GM12878 (cell line): ENCODE measurements at regions not wholly inside any gene's neighbourhood (a gene's known extent, or its start where the extent isn't known, plus 50 kb on each side); places are given as distances from the start of the nearest gene placed in this dataset.

Experiments
- FOXM1 ChIP-seq: IDR thresholded peaks from 2 replicates; pipeline ENCODE4 v1.6.1; 2012; ENCODE audit warnings: low read depth, mild to moderate bottlenecking, inconsistent platforms, low read length, moderate library complexity
- IRF4 ChIP-seq: IDR thresholded peaks from 2 replicates; pipeline ENCODE4 v1.6.1; 2011; ENCODE audit warnings: low read depth, low read length
- JUNB ChIP-seq: IDR thresholded peaks from 2 replicates; pipeline ENCODE4 v1.6.1; 2016; ENCODE audit warnings: antibody characterized with exemption, mild to moderate bottlenecking
- MYB ChIP-seq: fragments of 150-350 bp; IDR thresholded peaks from 2 replicates; pipeline ENCODE4 v1.6.1; 2014; ENCODE audit warnings: mild to moderate bottlenecking, low read depth, low read length, borderline replicate concordance
- NBN ChIP-seq: fragments of 450-650 bp; IDR thresholded peaks from 2 replicates; pipeline ENCODE4 v1.6.1; 2016
- NFXL1 ChIP-seq: fragments of 450-650 bp; IDR thresholded peaks from 2 replicates; pipeline ENCODE4 v1.6.1; 2017; ENCODE audit warnings: antibody characterized with exemption, mild to moderate bottlenecking, borderline replicate concordance
- NFYA ChIP-seq: IDR thresholded peaks from 2 replicates; pipeline ENCODE4 v1.6.1; 2011; ENCODE audit warnings: low read depth, mild to moderate bottlenecking, low read length, improper control_type of control experiment, borderline replicate concordance
- NRF1 ChIP-seq: conservative IDR thresholded peaks from 2 replicates; pipeline ENCODE4 v1.6.1; 2011; ENCODE audit warnings: mild to moderate bottlenecking, low read depth, low read length, improper control_type of control experiment
- RAD21 ChIP-seq: IDR thresholded peaks from 2 replicates; pipeline ENCODE4 v1.6.1; 2011; ENCODE audit warnings: mild to moderate bottlenecking, low read depth, low read length, moderate library complexity; ENCODE audit not compliant: insufficient read depth
- RB1 ChIP-seq: fragments of 450-650 bp; formaldehyde crosslinking; IDR thresholded peaks from 2 replicates; pipeline ENCODE4 v1.6.1; 2017; ENCODE audit warnings: mild to moderate bottlenecking, borderline replicate concordance
- RFX5 ChIP-seq: IDR thresholded peaks from 2 replicates; pipeline ENCODE4 v1.6.1; 2011; ENCODE audit warnings: low read depth, low read length, improper control_type of control experiment
- SIN3A ChIP-seq: IDR thresholded peaks from 2 replicates; pipeline ENCODE4 v1.6.1; 2012; ENCODE audit warnings: low read depth, low read length, improper control_type of control experiment
- SIX5 ChIP-seq: IDR thresholded peaks from 2 replicates; pipeline ENCODE4 v1.6.1; 2011; ENCODE audit warnings: mild to moderate bottlenecking, low read depth, low read length, moderate library complexity; ENCODE audit not compliant: severe bottlenecking
- SMC3 ChIP-seq: IDR thresholded peaks from 2 replicates; pipeline ENCODE4 v1.6.1; 2011; ENCODE audit warnings: low read length, improper control_type of control experiment, borderline replicate concordance
- TBL1XR1 ChIP-seq: IDR thresholded peaks from 2 replicates; pipeline ENCODE4 v1.6.1; 2012; ENCODE audit warnings: low read depth, low read length, improper control_type of control experiment
- TCF12 ChIP-seq: IDR thresholded peaks from 2 replicates; pipeline ENCODE4 v1.6.1; 2011; ENCODE audit warnings: low read depth, mild to moderate bottlenecking, low read length
- ZNF384 ChIP-seq: IDR thresholded peaks from 2 replicates; pipeline ENCODE4 v1.6.1; 2012; ENCODE audit warnings: low read depth, mild to moderate bottlenecking, low read length, improper control_type of control experiment, borderline replicate concordance
- TF ChIP-seq, protein P1 (sequence below): IDR thresholded peaks from 2 replicates; pipeline ENCODE4 v1.6.1; 2012; ENCODE audit warnings: low read depth, low read length, improper control_type of control experiment
- TF ChIP-seq, protein P2 (sequence below): fragments of 450-650 bp; formaldehyde crosslinking; IDR thresholded peaks from 2 replicates; pipeline ENCODE4 v1.4.0; 2020; ENCODE audit warnings: mild to moderate bottlenecking, moderate library complexity
- TF ChIP-seq, protein P3 (sequence below), 3 experiments: IDR thresholded peaks in 2 of 3; conservative IDR thresholded peaks in 1 of 3; 2 replicates each; pipeline ENCODE4 v1.5.1; 2011; ENCODE audit warnings: low read depth in 3 of 3, low read length in 3 of 3, mild to moderate bottlenecking in 3 of 3, control low read depth in 2 of 3, moderate library complexity in 2 of 3, inconsistent platforms in 1 of 3, mixed read lengths in 1 of 3; ENCODE audit not compliant: control insufficient read depth in 2 of 3, insufficient read depth in 1 of 3; ENCODE audit errors: extremely low read depth in 1 of 3
- TF ChIP-seq, protein P4 (sequence below): fragments of 450-650 bp; IDR thresholded peaks from 2 replicates; pipeline ENCODE4 v1.6.1; 2017; ENCODE audit warnings: antibody characterized with exemption, mild to moderate bottlenecking, moderate library complexity

DNA sequence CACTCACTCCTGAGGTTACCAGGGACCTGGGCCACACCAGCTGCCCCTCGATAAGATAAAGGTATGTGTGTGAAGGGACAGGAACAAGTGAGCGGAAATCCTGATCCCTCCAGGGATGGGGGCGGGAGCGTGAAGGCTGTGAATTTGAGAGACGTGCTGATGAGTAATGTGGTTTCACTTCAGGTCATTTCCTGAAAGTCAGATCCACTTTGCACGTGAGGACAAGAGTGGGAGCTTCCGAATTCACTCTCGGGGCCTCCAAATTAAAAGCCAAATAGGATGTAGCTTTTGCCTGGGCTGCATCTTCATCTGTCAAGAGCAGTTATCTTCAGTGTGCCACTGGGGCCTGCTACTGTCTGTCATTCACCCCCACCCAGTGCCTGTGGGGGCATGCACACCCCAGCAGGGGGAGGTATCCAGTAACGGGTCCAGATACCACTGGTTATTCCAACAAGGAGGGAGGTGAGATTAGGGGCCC is 87.4 kb upstream of the LHX1 start (continued):
- TF ChIP-seq RAD21: no peak
- no peak for TF ChIP-seq NFXL1
- TF ChIP-seq, protein P1, sequence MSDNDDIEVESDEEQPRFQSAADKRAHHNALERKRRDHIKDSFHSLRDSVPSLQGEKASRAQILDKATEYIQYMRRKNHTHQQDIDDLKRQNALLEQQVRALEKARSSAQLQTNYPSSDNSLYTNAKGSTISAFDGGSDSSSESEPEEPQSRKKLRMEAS: no peak
- no peak for TF ChIP-seq NFYA
- TF ChIP-seq RFX5: no peak
- TF ChIP-seq NBN: no peak
- TF ChIP-seq SIN3A: no peak
- TF ChIP-seq, protein P2, sequence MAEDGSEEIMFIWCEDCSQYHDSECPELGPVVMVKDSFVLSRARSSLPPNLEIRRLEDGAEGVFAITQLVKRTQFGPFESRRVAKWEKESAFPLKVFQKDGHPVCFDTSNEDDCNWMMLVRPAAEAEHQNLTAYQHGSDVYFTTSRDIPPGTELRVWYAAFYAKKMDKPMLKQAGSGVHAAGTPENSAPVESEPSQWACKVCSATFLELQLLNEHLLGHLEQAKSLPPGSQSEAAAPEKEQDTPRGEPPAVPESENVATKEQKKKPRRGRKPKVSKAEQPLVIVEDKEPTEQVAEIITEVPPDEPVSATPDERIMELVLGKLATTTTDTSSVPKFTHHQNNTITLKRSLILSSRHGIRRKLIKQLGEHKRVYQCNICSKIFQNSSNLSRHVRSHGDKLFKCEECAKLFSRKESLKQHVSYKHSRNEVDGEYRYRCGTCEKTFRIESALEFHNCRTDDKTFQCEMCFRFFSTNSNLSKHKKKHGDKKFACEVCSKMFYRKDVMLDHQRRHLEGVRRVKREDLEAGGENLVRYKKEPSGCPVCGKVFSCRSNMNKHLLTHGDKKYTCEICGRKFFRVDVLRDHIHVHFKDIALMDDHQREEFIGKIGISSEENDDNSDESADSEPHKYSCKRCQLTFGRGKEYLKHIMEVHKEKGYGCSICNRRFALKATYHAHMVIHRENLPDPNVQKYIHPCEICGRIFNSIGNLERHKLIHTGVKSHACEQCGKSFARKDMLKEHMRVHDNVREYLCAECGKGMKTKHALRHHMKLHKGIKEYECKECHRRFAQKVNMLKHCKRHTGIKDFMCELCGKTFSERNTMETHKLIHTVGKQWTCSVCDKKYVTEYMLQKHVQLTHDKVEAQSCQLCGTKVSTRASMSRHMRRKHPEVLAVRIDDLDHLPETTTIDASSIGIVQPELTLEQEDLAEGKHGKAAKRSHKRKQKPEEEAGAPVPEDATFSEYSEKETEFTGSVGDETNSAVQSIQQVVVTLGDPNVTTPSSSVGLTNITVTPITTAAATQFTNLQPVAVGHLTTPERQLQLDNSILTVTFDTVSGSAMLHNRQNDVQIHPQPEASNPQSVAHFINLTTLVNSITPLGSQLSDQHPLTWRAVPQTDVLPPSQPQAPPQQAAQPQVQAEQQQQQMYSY (CRISPR knock-in tag): no peak
- TF ChIP-seq TCF12: 0 out of 2 replicates have a peak, but pooled peaks have one; percentile 8
- peak; percentile 60; the same call in 1 of the 2 replicates for TF ChIP-seq FOXM1
- TF ChIP-seq, protein P3, sequence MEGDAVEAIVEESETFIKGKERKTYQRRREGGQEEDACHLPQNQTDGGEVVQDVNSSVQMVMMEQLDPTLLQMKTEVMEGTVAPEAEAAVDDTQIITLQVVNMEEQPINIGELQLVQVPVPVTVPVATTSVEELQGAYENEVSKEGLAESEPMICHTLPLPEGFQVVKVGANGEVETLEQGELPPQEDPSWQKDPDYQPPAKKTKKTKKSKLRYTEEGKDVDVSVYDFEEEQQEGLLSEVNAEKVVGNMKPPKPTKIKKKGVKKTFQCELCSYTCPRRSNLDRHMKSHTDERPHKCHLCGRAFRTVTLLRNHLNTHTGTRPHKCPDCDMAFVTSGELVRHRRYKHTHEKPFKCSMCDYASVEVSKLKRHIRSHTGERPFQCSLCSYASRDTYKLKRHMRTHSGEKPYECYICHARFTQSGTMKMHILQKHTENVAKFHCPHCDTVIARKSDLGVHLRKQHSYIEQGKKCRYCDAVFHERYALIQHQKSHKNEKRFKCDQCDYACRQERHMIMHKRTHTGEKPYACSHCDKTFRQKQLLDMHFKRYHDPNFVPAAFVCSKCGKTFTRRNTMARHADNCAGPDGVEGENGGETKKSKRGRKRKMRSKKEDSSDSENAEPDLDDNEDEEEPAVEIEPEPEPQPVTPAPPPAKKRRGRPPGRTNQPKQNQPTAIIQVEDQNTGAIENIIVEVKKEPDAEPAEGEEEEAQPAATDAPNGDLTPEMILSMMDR (IDR thresholded peaks at IDR 0.05 in 2 of 3, conservative IDR thresholded peaks at IDR 0.05 in 1 of 3; ENCODE audit: control insufficient read depth in 2 of 3, extremely low read depth in 1 of 3, insufficient read depth in 1 of 3, low read depth in 3 of 3, low read length in 3 of 3): peak in 2 of 3 experiments; percentile 17 to 19; a peak in 1 of 6 replicates
- TF ChIP-seq NRF1: no peak
- no peak for TF ChIP-seq MYB
- TF ChIP-seq ZNF384: no peak
- TF ChIP-seq RB1: no peak
- peak; percentile 78 for TF ChIP-seq JUNB
- TF ChIP-seq SMC3: no peak
- peak; percentile 37; the same call in 1 of the 2 replicates for TF ChIP-seq IRF4
- TF ChIP-seq, protein P4, sequence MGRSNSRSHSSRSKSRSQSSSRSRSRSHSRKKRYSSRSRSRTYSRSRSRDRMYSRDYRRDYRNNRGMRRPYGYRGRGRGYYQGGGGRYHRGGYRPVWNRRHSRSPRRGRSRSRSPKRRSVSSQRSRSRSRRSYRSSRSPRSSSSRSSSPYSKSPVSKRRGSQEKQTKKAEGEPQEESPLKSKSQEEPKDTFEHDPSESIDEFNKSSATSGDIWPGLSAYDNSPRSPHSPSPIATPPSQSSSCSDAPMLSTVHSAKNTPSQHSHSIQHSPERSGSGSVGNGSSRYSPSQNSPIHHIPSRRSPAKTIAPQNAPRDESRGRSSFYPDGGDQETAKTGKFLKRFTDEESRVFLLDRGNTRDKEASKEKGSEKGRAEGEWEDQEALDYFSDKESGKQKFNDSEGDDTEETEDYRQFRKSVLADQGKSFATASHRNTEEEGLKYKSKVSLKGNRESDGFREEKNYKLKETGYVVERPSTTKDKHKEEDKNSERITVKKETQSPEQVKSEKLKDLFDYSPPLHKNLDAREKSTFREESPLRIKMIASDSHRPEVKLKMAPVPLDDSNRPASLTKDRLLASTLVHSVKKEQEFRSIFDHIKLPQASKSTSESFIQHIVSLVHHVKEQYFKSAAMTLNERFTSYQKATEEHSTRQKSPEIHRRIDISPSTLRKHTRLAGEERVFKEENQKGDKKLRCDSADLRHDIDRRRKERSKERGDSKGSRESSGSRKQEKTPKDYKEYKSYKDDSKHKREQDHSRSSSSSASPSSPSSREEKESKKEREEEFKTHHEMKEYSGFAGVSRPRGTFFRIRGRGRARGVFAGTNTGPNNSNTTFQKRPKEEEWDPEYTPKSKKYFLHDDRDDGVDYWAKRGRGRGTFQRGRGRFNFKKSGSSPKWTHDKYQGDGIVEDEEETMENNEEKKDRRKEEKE: no peak
- no peak for TF ChIP-seq SIX5
- no peak for TF ChIP-seq TBL1XR1
